GM12878 (cell line): ENCODE measurements at regions not wholly inside any gene's neighbourhood (a gene's known extent, or its start where the extent isn't known, plus 50 kb on each side); places are given as distances from the start of the nearest gene placed in this dataset.

ENCODE experiments used
- ATAC-seq: fragments of 200-7000 bp; cut with Tn5 transposase; 3 replicates; pipeline ENCODE4 v1.9.1; 2020; ENCODE audit warnings: mild to moderate bottlenecking, moderate library complexity
- BruUV-seq: library from RNA; stranded (reverse); fragments of 400-500 nt; replicated peaks from 2 replicates; lab custom pipeline; 2021; lab: Mats Ljungman, UMichigan
- CTCF ChIA-PET: fragments of 300-600 bp; sonication (Branson Sonifier 250); formaldehyde crosslinking; extraction: SDS; loops from one replicate; lab custom pipeline; 2021; ENCODE audit warnings: inconsistent platforms; lab: Yijun Ruan, JAX
- POLR2A ChIA-PET: fragments of 350-600 bp; formaldehyde crosslinking; extraction: SDS; loops from one replicate; lab custom pipeline; 2021; ENCODE audit warnings: inconsistent platforms; lab: Charles Lee
- RAD21 ChIA-PET: fragments of 300-600 bp; sonication (Branson Sonifier 250); formaldehyde crosslinking; loops from one replicate; lab custom pipeline; 2023; ENCODE audit warnings: antibody characterized with exemption; ENCODE audit not compliant: unreplicated experiment; lab: Charles Lee
- SMC1A ChIA-PET: fragments of 300-600 bp; sonication (Branson Sonifier 250); formaldehyde crosslinking; loops from one replicate; lab custom pipeline; 2023; ENCODE audit not compliant: unreplicated experiment, uncharacterized antibody; lab: Charles Lee
- DNase-seq: peaks from one replicate; pipeline ENCODE4 v3.0.0-alpha.2; 2011; ENCODE audit warnings: low read depth, low spot score
- FAIRE-seq: peaks from 3 replicates; lab custom pipeline; 2011; peaks lifted over from hg19 to GRCh38; lab: Jason Lieb, UNC
- H2AFZ ChIP-seq: 2 replicates; pipeline ENCODE4 v1.6.0; 2011; ENCODE audit warnings: low read depth, low read length, control low read depth; ENCODE audit not compliant: control insufficient read depth
- H3K27ac ChIP-seq: 2 replicates; pipeline ENCODE4 v1.5.1; 2011; ENCODE audit warnings: control low read depth; ENCODE audit not compliant: control insufficient read depth, insufficient read depth
- H3K27me3 ChIP-seq, 2 experiments: replicated peaks in 1 of 2; 2 replicates each; pipeline versions ENCODE4 v1.6.0 to v1.6.1; 2011; ENCODE audit warnings: low read length in 1 of 2; ENCODE audit not compliant: control insufficient read depth in 2 of 2, insufficient read depth in 2 of 2
- H3K36me3 ChIP-seq, 2 experiments: 2 replicates each; pipeline ENCODE4 v1.5.1; 2011; ENCODE audit warnings: low read length in 1 of 2; ENCODE audit not compliant: control insufficient read depth in 2 of 2, insufficient read depth in 2 of 2
- H3K4me1 ChIP-seq: 2 replicates; pipeline ENCODE4 v1.6.1; 2011; ENCODE audit warnings: mild to moderate bottlenecking, low read length, moderate library complexity, mixed read lengths; ENCODE audit not compliant: control insufficient read depth, insufficient read depth
- H3K4me2 ChIP-seq: 2 replicates; pipeline ENCODE4 v1.6.0; 2011; ENCODE audit warnings: control low read depth; ENCODE audit not compliant: control insufficient read depth, insufficient read depth
- H3K4me3 ChIP-seq: fragments of 200-600 bp; sonication (generic); 2 replicates; pipeline ENCODE4 v1.5.1; 2016
- H3K79me2 ChIP-seq: 2 replicates; pipeline ENCODE4 v1.6.0; 2011; ENCODE audit warnings: low read length; ENCODE audit not compliant: control insufficient read depth, insufficient read depth
- H3K9ac ChIP-seq: 2 replicates; pipeline ENCODE4 v1.8.0; 2011; ENCODE audit warnings: low read length, control low read depth, mixed read lengths; ENCODE audit not compliant: control insufficient read depth, insufficient read depth
- H3K9me3 ChIP-seq: replicated peaks from 3 replicates; pipeline ENCODE4 v1.5.1; 2011; ENCODE audit warnings: mild to moderate bottlenecking, low read length; ENCODE audit not compliant: control insufficient read depth, insufficient read depth
- H4K20me1 ChIP-seq: 2 replicates; pipeline ENCODE4 v1.6.0; 2011; ENCODE audit not compliant: control insufficient read depth, insufficient read depth
- BCL11A ChIP-seq: IDR thresholded peaks from 2 replicates; pipeline ENCODE4 v1.6.1; 2011; ENCODE audit warnings: low read depth, low read length
- BMI1 ChIP-seq: fragments of 450-650 bp; IDR thresholded peaks from 2 replicates; pipeline ENCODE4 v1.6.1; 2016; ENCODE audit warnings: mild to moderate bottlenecking, moderate library complexity, borderline replicate concordance
- CHD2 ChIP-seq: IDR thresholded peaks from 2 replicates; pipeline ENCODE4 v1.6.1; 2011; ENCODE audit warnings: low read depth, low read length, improper control_type of control experiment, borderline replicate concordance
- CREM ChIP-seq: IDR thresholded peaks from 2 replicates; pipeline ENCODE4 v1.6.1; 2014; ENCODE audit warnings: antibody characterized with exemption, low read depth
- DPF2 ChIP-seq: fragments of 450-650 bp; IDR thresholded peaks from 2 replicates; pipeline ENCODE4 v1.6.1; 2017; ENCODE audit warnings: mild to moderate bottlenecking
- FOXK2 ChIP-seq: fragments of 450-650 bp; IDR thresholded peaks from 2 replicates; pipeline ENCODE4 v1.6.1; 2017; ENCODE audit warnings: mild to moderate bottlenecking, moderate library complexity
- GABPA ChIP-seq: IDR thresholded peaks from 2 replicates; pipeline ENCODE4 v1.6.1; 2014; ENCODE audit warnings: antibody characterized with exemption, low read depth, mild to moderate bottlenecking, inconsistent platforms
- IRF4 ChIP-seq: IDR thresholded peaks from 2 replicates; pipeline ENCODE4 v1.6.1; 2011; ENCODE audit warnings: low read depth, low read length
- MEF2A ChIP-seq: IDR thresholded peaks from 2 replicates; pipeline ENCODE4 v1.6.1; 2011; ENCODE audit warnings: low read depth, mild to moderate bottlenecking, low read length, moderate library complexity; ENCODE audit not compliant: insufficient read depth
- NFYA ChIP-seq: IDR thresholded peaks from 2 replicates; pipeline ENCODE4 v1.6.1; 2011; ENCODE audit warnings: low read depth, mild to moderate bottlenecking, low read length, improper control_type of control experiment, borderline replicate concordance
- PAX8 ChIP-seq: fragments of 450-650 bp; IDR thresholded peaks from 2 replicates; pipeline ENCODE4 v1.6.1; 2017; ENCODE audit warnings: mild to moderate bottlenecking, moderate library complexity
- TAF1 ChIP-seq: IDR thresholded peaks from 2 replicates; pipeline ENCODE4 v1.6.1; 2011; ENCODE audit warnings: mild to moderate bottlenecking, low read depth, low read length, borderline replicate concordance
- ZBED1 ChIP-seq: IDR thresholded peaks from 2 replicates; pipeline ENCODE4 v1.6.1; 2016; ENCODE audit warnings: borderline replicate concordance
- ZSCAN29 ChIP-seq: fragments of 450-650 bp; IDR thresholded peaks from 2 replicates; pipeline ENCODE4 v1.6.1; 2017; ENCODE audit warnings: mild to moderate bottlenecking, moderate library complexity
- WGBS: methylation state at CpG from one replicate; pipeline ENCODE4 v1.1.6; 2016; ENCODE audit warnings: low lambda C conversion rate; ENCODE audit not compliant: insufficient replicate concordance, insufficient coverage; ENCODE audit errors: missing lambda C conversion rate; 5-methylcytosine and 5-hydroxymethylcytosine counted together
- in situ Hi-C: fragments of 300-500 bp; cut with MboI; formaldehyde crosslinking; loops from 9 replicates; pipeline ENCODE4 v1.14.3; 2018; ENCODE audit warnings: mixed read lengths
- intact Hi-C: fragments of 100-400 bp; cut with micrococcal nuclease; formaldehyde crosslinking; loops from one replicate; pipeline ENCODE4 v1.14.2; 2022; ENCODE audit not compliant: unreplicated experiment
- TF ChIP-seq, protein P1 (sequence below): fragments of 450-650 bp; IDR thresholded peaks from 2 replicates; pipeline ENCODE4 v1.6.1; 2017; ENCODE audit warnings: mild to moderate bottlenecking, low read depth, inconsistent platforms; ENCODE audit not compliant: poor library complexity, severe bottlenecking
- TF ChIP-seq, protein P2 (sequence below): fragments of 450-650 bp; IDR thresholded peaks from 2 replicates; pipeline ENCODE4 v1.6.1; 2017; ENCODE audit warnings: mild to moderate bottlenecking, moderate library complexity
- TF ChIP-seq, protein P3 (sequence below): fragments of 450-650 bp; IDR thresholded peaks from 2 replicates; pipeline ENCODE4 v1.6.1; 2017; ENCODE audit warnings: antibody characterized with exemption, mild to moderate bottlenecking, moderate library complexity

DNA sequence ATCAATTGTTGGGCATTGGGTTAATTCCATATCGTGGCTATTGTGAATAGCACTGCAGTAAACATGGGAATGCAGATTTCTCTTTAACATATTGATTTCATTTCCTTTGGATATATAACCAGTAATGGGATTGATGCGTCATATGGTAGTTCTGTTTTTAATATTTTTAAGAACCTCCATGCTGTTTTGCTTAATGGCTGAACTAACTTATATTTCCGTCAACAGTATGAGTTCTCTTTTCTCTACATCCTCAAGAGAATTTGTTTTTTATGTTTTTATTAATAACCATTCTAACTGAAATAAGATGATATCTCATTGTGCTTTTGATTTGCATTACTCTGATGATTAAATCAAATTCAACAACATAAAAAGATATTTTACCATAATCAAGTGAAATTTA, 228.5 kb upstream of the FSIP2 start:
- no peak for ATAC-seq
- RAD21 ChIA-PET, result no interaction called here

More for the DNA sequence above, 228.5 kb upstream of the FSIP2 start:
- no peak overlapping the region for H3K4me3 ChIP-seq
- intact Hi-C loops (no loop called here), in situ Hi-C loops (no loop called here)
- CTCF ChIA-PET, result no interaction called here
- H2AFZ ChIP-seq, result no peak overlapping the region
- H3K36me3 ChIP-seq, result no peaks in the 10 kb centered on the region
- SMC1A ChIA-PET, result no interaction called here
- POLR2A ChIA-PET, result no interaction called here
- H4K20me1 ChIP-seq, result no peaks in the 10 kb centered on the region
- WGBS, result 30% methylated on average over 3 of the region's 3 CpGs
- no TSS peak for BruUV-seq
- no peak for DNase-seq
- no peak overlapping the region for H3K27ac ChIP-seq
- no peaks in the 10 kb centered on the region for H3K79me2 ChIP-seq
- TF ChIP-seq CREM, result no peak
- TF ChIP-seq BCL11A, result no peak
- TF ChIP-seq CHD2, result no peak
- TF ChIP-seq ZSCAN29, result no peak
- no peak for TF ChIP-seq MEF2A
- no peak for TF ChIP-seq GABPA
- TF ChIP-seq, protein P1, sequence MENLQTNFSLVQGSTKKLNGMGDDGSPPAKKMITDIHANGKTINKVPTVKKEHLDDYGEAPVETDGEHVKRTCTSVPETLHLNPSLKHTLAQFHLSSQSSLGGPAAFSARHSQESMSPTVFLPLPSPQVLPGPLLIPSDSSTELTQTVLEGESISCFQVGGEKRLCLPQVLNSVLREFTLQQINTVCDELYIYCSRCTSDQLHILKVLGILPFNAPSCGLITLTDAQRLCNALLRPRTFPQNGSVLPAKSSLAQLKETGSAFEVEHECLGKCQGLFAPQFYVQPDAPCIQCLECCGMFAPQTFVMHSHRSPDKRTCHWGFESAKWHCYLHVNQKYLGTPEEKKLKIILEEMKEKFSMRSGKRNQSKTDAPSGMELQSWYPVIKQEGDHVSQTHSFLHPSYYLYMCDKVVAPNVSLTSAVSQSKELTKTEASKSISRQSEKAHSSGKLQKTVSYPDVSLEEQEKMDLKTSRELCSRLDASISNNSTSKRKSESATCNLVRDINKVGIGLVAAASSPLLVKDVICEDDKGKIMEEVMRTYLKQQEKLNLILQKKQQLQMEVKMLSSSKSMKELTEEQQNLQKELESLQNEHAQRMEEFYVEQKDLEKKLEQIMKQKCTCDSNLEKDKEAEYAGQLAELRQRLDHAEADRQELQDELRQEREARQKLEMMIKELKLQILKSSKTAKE, result no peak
- TF ChIP-seq TAF1, result no peak
- TF ChIP-seq IRF4, result no peak
- TF ChIP-seq NFYA, result no peak
- TF ChIP-seq BMI1, result no peak
- TF ChIP-seq DPF2, result no peak
- no peak for TF ChIP-seq PAX8
- TF ChIP-seq, protein P2, sequence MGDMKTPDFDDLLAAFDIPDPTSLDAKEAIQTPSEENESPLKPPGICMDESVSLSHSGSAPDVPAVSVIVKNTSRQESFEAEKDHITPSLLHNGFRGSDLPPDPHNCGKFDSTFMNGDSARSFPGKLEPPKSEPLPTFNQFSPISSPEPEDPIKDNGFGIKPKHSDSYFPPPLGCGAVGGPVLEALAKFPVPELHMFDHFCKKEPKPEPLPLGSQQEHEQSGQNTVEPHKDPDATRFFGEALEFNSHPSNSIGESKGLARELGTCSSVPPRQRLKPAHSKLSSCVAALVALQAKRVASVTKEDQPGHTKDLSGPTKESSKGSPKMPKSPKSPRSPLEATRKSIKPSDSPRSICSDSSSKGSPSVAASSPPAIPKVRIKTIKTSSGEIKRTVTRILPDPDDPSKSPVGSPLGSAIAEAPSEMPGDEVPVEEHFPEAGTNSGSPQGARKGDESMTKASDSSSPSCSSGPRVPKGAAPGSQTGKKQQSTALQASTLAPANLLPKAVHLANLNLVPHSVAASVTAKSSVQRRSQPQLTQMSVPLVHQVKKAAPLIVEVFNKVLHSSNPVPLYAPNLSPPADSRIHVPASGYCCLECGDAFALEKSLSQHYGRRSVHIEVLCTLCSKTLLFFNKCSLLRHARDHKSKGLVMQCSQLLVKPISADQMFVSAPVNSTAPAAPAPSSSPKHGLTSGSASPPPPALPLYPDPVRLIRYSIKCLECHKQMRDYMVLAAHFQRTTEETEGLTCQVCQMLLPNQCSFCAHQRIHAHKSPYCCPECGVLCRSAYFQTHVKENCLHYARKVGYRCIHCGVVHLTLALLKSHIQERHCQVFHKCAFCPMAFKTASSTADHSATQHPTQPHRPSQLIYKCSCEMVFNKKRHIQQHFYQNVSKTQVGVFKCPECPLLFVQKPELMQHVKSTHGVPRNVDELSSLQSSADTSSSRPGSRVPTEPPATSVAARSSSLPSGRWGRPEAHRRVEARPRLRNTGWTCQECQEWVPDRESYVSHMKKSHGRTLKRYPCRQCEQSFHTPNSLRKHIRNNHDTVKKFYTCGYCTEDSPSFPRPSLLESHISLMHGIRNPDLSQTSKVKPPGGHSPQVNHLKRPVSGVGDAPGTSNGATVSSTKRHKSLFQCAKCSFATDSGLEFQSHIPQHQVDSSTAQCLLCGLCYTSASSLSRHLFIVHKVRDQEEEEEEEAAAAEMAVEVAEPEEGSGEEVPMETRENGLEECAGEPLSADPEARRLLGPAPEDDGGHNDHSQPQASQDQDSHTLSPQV, result no peak
- no peak for TF ChIP-seq ZBED1
- TF ChIP-seq, protein P3, sequence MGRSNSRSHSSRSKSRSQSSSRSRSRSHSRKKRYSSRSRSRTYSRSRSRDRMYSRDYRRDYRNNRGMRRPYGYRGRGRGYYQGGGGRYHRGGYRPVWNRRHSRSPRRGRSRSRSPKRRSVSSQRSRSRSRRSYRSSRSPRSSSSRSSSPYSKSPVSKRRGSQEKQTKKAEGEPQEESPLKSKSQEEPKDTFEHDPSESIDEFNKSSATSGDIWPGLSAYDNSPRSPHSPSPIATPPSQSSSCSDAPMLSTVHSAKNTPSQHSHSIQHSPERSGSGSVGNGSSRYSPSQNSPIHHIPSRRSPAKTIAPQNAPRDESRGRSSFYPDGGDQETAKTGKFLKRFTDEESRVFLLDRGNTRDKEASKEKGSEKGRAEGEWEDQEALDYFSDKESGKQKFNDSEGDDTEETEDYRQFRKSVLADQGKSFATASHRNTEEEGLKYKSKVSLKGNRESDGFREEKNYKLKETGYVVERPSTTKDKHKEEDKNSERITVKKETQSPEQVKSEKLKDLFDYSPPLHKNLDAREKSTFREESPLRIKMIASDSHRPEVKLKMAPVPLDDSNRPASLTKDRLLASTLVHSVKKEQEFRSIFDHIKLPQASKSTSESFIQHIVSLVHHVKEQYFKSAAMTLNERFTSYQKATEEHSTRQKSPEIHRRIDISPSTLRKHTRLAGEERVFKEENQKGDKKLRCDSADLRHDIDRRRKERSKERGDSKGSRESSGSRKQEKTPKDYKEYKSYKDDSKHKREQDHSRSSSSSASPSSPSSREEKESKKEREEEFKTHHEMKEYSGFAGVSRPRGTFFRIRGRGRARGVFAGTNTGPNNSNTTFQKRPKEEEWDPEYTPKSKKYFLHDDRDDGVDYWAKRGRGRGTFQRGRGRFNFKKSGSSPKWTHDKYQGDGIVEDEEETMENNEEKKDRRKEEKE, result no peak
- TF ChIP-seq FOXK2, result no peak
- no peaks in the 10 kb centered on the region for H3K4me1 ChIP-seq
- H3K9me3 ChIP-seq, result no peaks in the 10 kb centered on the region
- no peak overlapping the region for H3K9ac ChIP-seq
- no peaks in the 10 kb centered on the region for H3K27me3 ChIP-seq
- no peak for FAIRE-seq
- H3K4me2 ChIP-seq, result no peak overlapping the region
